Endothelial cell of umbilical vein (primary cell): ENCODE measurements at regions not wholly inside any gene's neighbourhood (a gene's known extent, or its start where the extent isn't known, plus 50 kb on each side); places are given as distances from the start of the nearest gene placed in this dataset.

Source experiments
- BruUV-seq: library from RNA; stranded (reverse); fragments of 400-500 nt; replicated peaks from 2 replicates; lab custom pipeline; 2021; lab: Mats Ljungman, UMichigan
- CTCF ChIA-PET: fragments of 300-600, 350-600 bp; sonication (Branson Sonifier 250); formaldehyde crosslinking; loops from one replicate; lab custom pipeline; 2021; ENCODE audit warnings: antibody characterized with exemption, inconsistent platforms; lab: Charles Lee
- POLR2A ChIA-PET: fragments of 300-600, 350-600 bp; sonication (Branson Sonifier 250); formaldehyde crosslinking; loops from one replicate; lab custom pipeline; 2021; ENCODE audit warnings: antibody characterized with exemption, inconsistent platforms; lab: Charles Lee
- DNase-seq: peaks from one replicate; pipeline ENCODE4 v3.0.0-alpha.2; 2011; ENCODE audit warnings: low read depth, low spot score
- FAIRE-seq: peaks from 2 replicates; lab custom pipeline; 2011; peaks lifted over from hg19 to GRCh38; lab: Jason Lieb, UNC
- H2AFZ ChIP-seq: 2 replicates; pipeline ENCODE4 v1.6.0; 2012; ENCODE audit warnings: low read depth, low read length, control low read depth, inconsistent platforms
- H3K27ac ChIP-seq: 2 replicates; pipeline ENCODE4 v1.5.1; 2011; ENCODE audit warnings: low read depth, mild to moderate bottlenecking, control low read depth, low read length, moderate library complexity; ENCODE audit not compliant: insufficient read depth
- H3K27me3 ChIP-seq, 2 experiments: 2 replicates each; pipeline versions ENCODE4 v1.6.0 to v1.6.1; 2011; ENCODE audit warnings: low read length in 2 of 2, mixed read lengths in 1 of 2; ENCODE audit not compliant: control insufficient read depth in 2 of 2, insufficient read depth in 2 of 2
- H3K36me3 ChIP-seq, 2 experiments: 2 replicates in 1 of 2; 3 replicates in 1 of 2; pipeline ENCODE4 v1.5.1; 2011; ENCODE audit warnings: low read length in 2 of 2, mild to moderate bottlenecking in 1 of 2, moderate library complexity in 1 of 2; ENCODE audit not compliant: control insufficient read depth in 2 of 2, insufficient read depth in 2 of 2; ENCODE audit errors: extremely low read depth in 1 of 2
- H3K4me1 ChIP-seq: 3 replicates; pipeline ENCODE4 v1.5.1; 2011; ENCODE audit warnings: mild to moderate bottlenecking, low read length; ENCODE audit not compliant: control insufficient read depth, insufficient read depth; ENCODE audit errors: extremely low read depth
- H3K4me2 ChIP-seq: 2 replicates; pipeline ENCODE4 v1.6.1; 2011; ENCODE audit warnings: low read length, control low read depth, mixed read lengths; ENCODE audit not compliant: insufficient read depth
- H3K4me3 ChIP-seq, 3 experiments: fragments of 200-600 bp in 1 of 3; sonication (generic), shearing (Covaris generic) in 1 of 3; replicated peaks in 1 of 3; 2 replicates each; pipeline ENCODE4 v1.5.1; 2011 to 2016; ENCODE audit warnings: control low read depth in 3 of 3, low read length in 3 of 3, mild to moderate bottlenecking in 2 of 3, inconsistent platforms in 1 of 3, low read depth in 1 of 3, moderate library complexity in 1 of 3; ENCODE audit not compliant: insufficient read depth in 1 of 3
- H3K79me2 ChIP-seq: 2 replicates; pipeline ENCODE4 v1.6.0; 2012; ENCODE audit warnings: low read length, inconsistent platforms; ENCODE audit not compliant: control insufficient read depth, insufficient read depth
- H3K9ac ChIP-seq: replicated peaks from 2 replicates; pipeline ENCODE3; 2011; ENCODE audit warnings: low read length, control low read depth; ENCODE audit not compliant: insufficient read depth; ENCODE audit errors: extremely low read depth
- H3K9me1 ChIP-seq: replicated peaks from 3 replicates; pipeline ENCODE4 v1.6.0; 2011; ENCODE audit warnings: mild to moderate bottlenecking, low read length; ENCODE audit not compliant: control insufficient read depth, insufficient read depth; ENCODE audit errors: extremely low read depth
- H3K9me3 ChIP-seq: replicated peaks from 2 replicates; pipeline ENCODE4 v1.5.1; 2012; ENCODE audit warnings: low read length, inconsistent platforms; ENCODE audit not compliant: control insufficient read depth, insufficient read depth
- H4K20me1 ChIP-seq: replicated peaks from 2 replicates; pipeline ENCODE3; 2011; ENCODE audit warnings: mild to moderate bottlenecking, low read length; ENCODE audit not compliant: control insufficient read depth, insufficient read depth; ENCODE audit errors: extremely low read depth
- CTCF ChIP-seq, 2 donors: IDR thresholded peaks; 1 replicate in 1 of 2; 2 replicates in 1 of 2; pipeline ENCODE4 v1.5.1; 2011; ENCODE audit warnings: low read length in 2 of 2, mild to moderate bottlenecking in 2 of 2, moderate library complexity in 2 of 2, control low read depth in 1 of 2, inconsistent platforms in 1 of 2, low read depth in 1 of 2; ENCODE audit not compliant: insufficient read depth in 1 of 2; ENCODE audit errors: extremely low read depth in 1 of 2
- EZH2 ChIP-seq: IDR thresholded peaks from 2 replicates; pipeline ENCODE4 v1.6.1; 2012; ENCODE audit warnings: borderline replicate concordance, low read depth, mild to moderate bottlenecking, moderate library complexity, low read length, inconsistent platforms; ENCODE audit not compliant: severe bottlenecking
- FOS ChIP-seq: IDR thresholded peaks from 2 replicates; pipeline ENCODE4 v1.6.1; 2011; ENCODE audit warnings: mild to moderate bottlenecking, low read length, moderate library complexity, borderline replicate concordance; ENCODE audit not compliant: insufficient read depth
- GATA2 ChIP-seq: IDR thresholded peaks from 2 replicates; pipeline ENCODE4 v1.7.0; 2011; ENCODE audit warnings: low read depth, mild to moderate bottlenecking, moderate library complexity, mixed read lengths, low read length; ENCODE audit not compliant: insufficient read length, insufficient read depth
- JUN ChIP-seq: IDR thresholded peaks from 2 replicates; pipeline ENCODE4 v1.6.1; 2011; ENCODE audit warnings: borderline replicate concordance, low read depth; ENCODE audit not compliant: insufficient read length, insufficient read depth
- MAX ChIP-seq: IDR thresholded peaks from 2 replicates; pipeline ENCODE4 v1.6.1; 2011; ENCODE audit not compliant: insufficient read depth, insufficient read length
- MYC ChIP-seq: IDR thresholded peaks from one replicate; pipeline ENCODE4 v1.6.1; 2011; ENCODE audit warnings: mild to moderate bottlenecking, low read depth, low read length
- POLR2AphosphoS5 ChIP-seq: IDR thresholded peaks from 2 replicates; pipeline ENCODE4 v1.6.1; 2012; ENCODE audit warnings: low read depth, mild to moderate bottlenecking, control low read depth, low read length, moderate library complexity; ENCODE audit not compliant: insufficient read depth
- dilution Hi-C: fragments of 300-500 bp; cut with MboI; formaldehyde crosslinking; loops from one replicate; pipeline ENCODE4 v1.15.0; 2019; ENCODE audit warnings: low sequenced_read_pairs; ENCODE audit not compliant: extremely low pct_ligation_motif_present
- intact Hi-C: fragments of 100-400 bp; cut with micrococcal nuclease; formaldehyde crosslinking; loops from one replicate; pipeline ENCODE4 v1.10.0; 2022

- Histone ChIP-seq H3K4me3 (no peak overlapping the region), H3K9me1 (no peaks in the 10 kb centered on the region), H3K4me2 (no peak overlapping the region), H3K9ac (no peak overlapping the region), H3K79me2 (no peaks in the 10 kb centered on the region), H3K4me1 (no peaks in the 10 kb centered on the region), H4K20me1 (no peaks in the 10 kb centered on the region), H2AFZ (no peak overlapping the region), H3K27ac (no peak overlapping the region), H3K9me3 (no peaks in the 10 kb centered on the region), H3K27me3 (peaks cover 0 to 2% of the 10 kb centered on the region in 2 experiments), H3K36me3 (no peaks in the 10 kb centered on the region)
- intact Hi-C loops (no loop called here), dilution Hi-C loops (no loop called here)
- TF ChIP-seq FOS (no peak), EZH2 (no peak), CTCF (IDR thresholded peaks at IDR 0.05; ENCODE audit: extremely low read depth in 1 of 2, insufficient read depth in 1 of 2, low read depth in 1 of 2, low read length in 2 of 2) (no peak), GATA2 (no peak), JUN (no peak)
- ChIA-PET CTCF (no interaction called here), POLR2A (no interaction called here)
- FAIRE-seq (no peak), DNase-seq (no peak)
- no TSS peak for BruUV-seq
Observed at GRCh38 chr12:98179151-98179550, 336.2 kb upstream of the TMPO start.

- Histone ChIP-seq H4K20me1 (no peaks in the 10 kb centered on the region), H3K79me2 (no peaks in the 10 kb centered on the region), H3K27me3 (no peaks in the 10 kb centered on the region), H3K4me3 (no peak overlapping the region), H3K4me1 (no peaks in the 10 kb centered on the region), H3K27ac (no peak overlapping the region), H3K4me2 (no peak overlapping the region), H2AFZ (no peak overlapping the region), H3K36me3 (no peaks in the 10 kb centered on the region), H3K9me3 (no peaks in the 10 kb centered on the region), H3K9me1 (no peaks in the 10 kb centered on the region), H3K9ac (no peak overlapping the region)
- no peak for DNase-seq
- no peak for TF ChIP-seq CTCF (IDR thresholded peaks at IDR 0.05; ENCODE audit: extremely low read depth in 1 of 2, insufficient read depth in 1 of 2, low read depth in 1 of 2, low read length in 2 of 2)
- TF ChIP-seq FOS = no peak
- TF ChIP-seq EZH2 = no peak
- no peak for TF ChIP-seq MYC
- TF ChIP-seq JUN = no peak
- TF ChIP-seq POLR2AphosphoS5 = no peak
- TF ChIP-seq GATA2 = no peak
- TF ChIP-seq MAX = no peak
- CTCF ChIA-PET = no interaction called here
- intact Hi-C loops = no loop called here
- FAIRE-seq = no peak
- no TSS peak for BruUV-seq
- POLR2A ChIA-PET = no interaction called here
- dilution Hi-C loops = no loop called here
Observed at GRCh38 chr12:98180603-98181002, 334.8 kb upstream of the TMPO start.
